ENCODE measurements at regions not wholly inside any gene's neighbourhood (a gene's known extent, or its start where the extent isn't known, plus 50 kb on each side); places are given as distances from the start of the nearest gene placed in this dataset.

DNA sequence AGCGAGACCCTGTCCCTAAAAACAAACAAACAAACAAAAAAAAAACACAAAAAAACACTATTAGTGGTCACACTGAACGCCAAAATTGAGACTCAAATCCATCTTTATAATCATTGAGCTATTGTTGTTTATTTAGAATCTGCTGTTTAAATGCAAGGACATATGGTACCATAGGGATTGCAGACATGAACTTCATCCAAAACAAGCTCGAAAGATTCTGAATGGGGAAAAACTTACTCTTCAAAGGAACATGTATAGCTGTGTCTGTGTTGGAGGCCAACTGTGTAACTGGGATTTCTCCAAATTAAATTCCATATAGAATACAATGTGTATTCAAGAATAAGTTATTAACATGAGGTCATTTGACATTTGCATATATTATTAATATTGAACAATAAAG is 74.7 kb upstream of the GPR158 start:
- TF ChIP-seq, protein P1, sequence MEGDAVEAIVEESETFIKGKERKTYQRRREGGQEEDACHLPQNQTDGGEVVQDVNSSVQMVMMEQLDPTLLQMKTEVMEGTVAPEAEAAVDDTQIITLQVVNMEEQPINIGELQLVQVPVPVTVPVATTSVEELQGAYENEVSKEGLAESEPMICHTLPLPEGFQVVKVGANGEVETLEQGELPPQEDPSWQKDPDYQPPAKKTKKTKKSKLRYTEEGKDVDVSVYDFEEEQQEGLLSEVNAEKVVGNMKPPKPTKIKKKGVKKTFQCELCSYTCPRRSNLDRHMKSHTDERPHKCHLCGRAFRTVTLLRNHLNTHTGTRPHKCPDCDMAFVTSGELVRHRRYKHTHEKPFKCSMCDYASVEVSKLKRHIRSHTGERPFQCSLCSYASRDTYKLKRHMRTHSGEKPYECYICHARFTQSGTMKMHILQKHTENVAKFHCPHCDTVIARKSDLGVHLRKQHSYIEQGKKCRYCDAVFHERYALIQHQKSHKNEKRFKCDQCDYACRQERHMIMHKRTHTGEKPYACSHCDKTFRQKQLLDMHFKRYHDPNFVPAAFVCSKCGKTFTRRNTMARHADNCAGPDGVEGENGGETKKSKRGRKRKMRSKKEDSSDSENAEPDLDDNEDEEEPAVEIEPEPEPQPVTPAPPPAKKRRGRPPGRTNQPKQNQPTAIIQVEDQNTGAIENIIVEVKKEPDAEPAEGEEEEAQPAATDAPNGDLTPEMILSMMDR (IDR thresholded peaks at IDR 0.05), result no peak
- no peak for TF ChIP-seq POLR2A (IDR thresholded peaks at IDR 0.05)
